HCT116 (cell line): ENCODE measurements at regions not wholly inside any gene's neighbourhood (a gene's known extent, or its start where the extent isn't known, plus 50 kb on each side); places are given as distances from the start of the nearest gene placed in this dataset.

Experiments used
- ATAC-seq: fragments of 200-7000 bp; cut with Tn5 transposase; 2 replicates; pipeline ENCODE4 v1.9.1; 2020; ENCODE audit warnings: mild to moderate bottlenecking, moderate library complexity
- BruUV-seq: library from RNA; stranded (reverse); fragments of 400-500 nt; replicated peaks from 2 replicates; lab custom pipeline; 2021; lab: Mats Ljungman, UMichigan
- CTCF ChIA-PET: fragments of 300-600 bp; sonication (Branson Sonifier 250); formaldehyde crosslinking; loops from one replicate; lab custom pipeline; 2021; ENCODE audit warnings: antibody characterized with exemption; lab: Charles Lee
- POLR2A ChIA-PET: fragments of 300-600, 350-600 bp; sonication (Branson Sonifier 250); formaldehyde crosslinking; loops from one replicate; lab custom pipeline; 2021; ENCODE audit warnings: antibody characterized with exemption; lab: Charles Lee
- RAD21 ChIA-PET, 2 experiments: fragments of 300-600 bp; sonication (Branson Sonifier 250); formaldehyde crosslinking; loops; one replicate each; lab custom pipeline; 2023; ENCODE audit warnings: low total read pairs in 2 of 2; ENCODE audit not compliant: uncharacterized antibody in 2 of 2, unreplicated experiment in 2 of 2, low non-redundant PET in 1 of 2; lab: Charles Lee
- DNase-seq: peaks from one replicate; pipeline ENCODE4 v3.0.0-alpha.2; 2010; ENCODE audit warnings: low read depth, low spot score
- H2AFZ ChIP-seq: fragments of 200-600 bp; shearing (Covaris generic), sonication (generic); 2 replicates; pipeline ENCODE4 v1.6.1; 2017; ENCODE audit warnings: low read depth, mixed run types, mixed read lengths, antibody characterized with exemption, low read length; ENCODE audit not compliant: poor library complexity, severe bottlenecking
- H3K27ac ChIP-seq: 2 replicates; pipeline ENCODE4 v1.5.1; 2012; ENCODE audit warnings: low read depth, low read length
- H3K27me3 ChIP-seq: fragments of 200-600 bp; sonication (generic); 2 replicates; pipeline ENCODE4 v1.6.1; 2016; ENCODE audit warnings: mixed run types, low read length, mixed read lengths; ENCODE audit not compliant: insufficient read depth
- H3K36me3 ChIP-seq, 2 experiments: fragments of 200-500 bp in 1 of 2; fragments of 200-600 bp in 1 of 2; sonication (Bioruptor generic) in 1 of 2; sonication (generic) in 1 of 2; 2 replicates each; pipeline versions ENCODE4 v1.5.1 to v1.6.1; 2014 to 2016; ENCODE audit warnings: low read length in 2 of 2, inconsistent platforms in 1 of 2, mixed read lengths in 1 of 2, mixed run types in 1 of 2; ENCODE audit not compliant: insufficient read depth in 2 of 2, control insufficient read depth in 1 of 2
- H3K4me1 ChIP-seq, 2 experiments: fragments of 200-600 bp in 1 of 2; sonication (generic) in 1 of 2; 2 replicates each; pipeline versions ENCODE4 v1.5.1 to v1.6.1; 2012 to 2017; ENCODE audit warnings: low read length in 2 of 2, inconsistent platforms in 1 of 2, mild to moderate bottlenecking in 1 of 2, mixed read lengths in 1 of 2, mixed run types in 1 of 2, moderate library complexity in 1 of 2; ENCODE audit not compliant: insufficient read depth in 2 of 2, control insufficient read depth in 1 of 2
- H3K4me2 ChIP-seq: fragments of 200-600 bp; sonication (generic); 2 replicates; pipeline ENCODE4 v1.6.1; 2017; ENCODE audit warnings: mixed run types, low read length, mixed read lengths
- H3K4me3 ChIP-seq, 2 experiments: fragments of 200-600 bp in 1 of 2; sonication (generic) in 1 of 2; replicated peaks in 1 of 2; 2 replicates each; pipeline ENCODE4 v1.5.1; 2011 to 2016; ENCODE audit warnings: low read length in 2 of 2, control low read depth in 1 of 2, low read depth in 1 of 2, mild to moderate bottlenecking in 1 of 2, mixed read lengths in 1 of 2, mixed run types in 1 of 2
- H3K79me2 ChIP-seq: fragments of 200-600 bp; sonication (generic); 2 replicates; pipeline ENCODE4 v1.6.1; 2017; ENCODE audit warnings: mild to moderate bottlenecking, mixed run types, low read length, moderate library complexity, mixed read lengths; ENCODE audit not compliant: insufficient read depth
- H3K9ac ChIP-seq: fragments of 200-600 bp; sonication (generic); 2 replicates; pipeline ENCODE4 v1.6.1; 2016; ENCODE audit warnings: low read length, mixed read lengths
- H3K9me2 ChIP-seq: fragments of 200-600 bp; sonication (generic), shearing (Covaris generic); 2 replicates; pipeline ENCODE4 v1.6.1; 2017; ENCODE audit warnings: mixed run types, mild to moderate bottlenecking, moderate library complexity; ENCODE audit not compliant: insufficient read depth
- H3K9me3 ChIP-seq, 2 experiments: fragments of 200-500 bp in 1 of 2; fragments of 200-600 bp in 1 of 2; sonication (Bioruptor generic) in 1 of 2; sonication (generic) in 1 of 2; 2 replicates each; pipeline ENCODE4 v1.6.1; 2014 to 2017; ENCODE audit warnings: low read length in 2 of 2, mixed read lengths in 2 of 2, inconsistent platforms in 1 of 2, low read depth in 1 of 2, mild to moderate bottlenecking in 1 of 2, mixed run types in 1 of 2, moderate library complexity in 1 of 2; ENCODE audit not compliant: control insufficient read depth in 1 of 2, insufficient read depth in 1 of 2
- H4K20me1 ChIP-seq: fragments of 200-600 bp; sonication (generic), shearing (Covaris generic); 2 replicates; pipeline ENCODE4 v1.6.1; 2017; ENCODE audit warnings: mixed run types, mild to moderate bottlenecking, moderate library complexity; ENCODE audit not compliant: insufficient read depth
- CBX3 ChIP-seq: IDR thresholded peaks from 2 replicates; pipeline ENCODE4 v1.6.1; 2012; ENCODE audit warnings: low read depth
- ELF1 ChIP-seq: IDR thresholded peaks from 2 replicates; pipeline ENCODE4 v1.6.1; 2012; ENCODE audit warnings: low read depth, borderline replicate concordance
- JUND ChIP-seq: IDR thresholded peaks from 2 replicates; pipeline ENCODE4 v1.6.1; 2012
- MAX ChIP-seq: IDR thresholded peaks from 2 replicates; pipeline ENCODE4 v1.6.1; 2012
- POLR2AphosphoS5 ChIP-seq: IDR thresholded peaks from 2 replicates; pipeline ENCODE4 v1.6.1; 2011; ENCODE audit warnings: mild to moderate bottlenecking, low read depth, low read length, moderate library complexity
- RAD21 ChIP-seq: IDR thresholded peaks from 2 replicates; pipeline ENCODE4 v1.6.1; 2012; ENCODE audit warnings: low read depth, mild to moderate bottlenecking
- REST ChIP-seq: IDR thresholded peaks from 2 replicates; pipeline ENCODE4 v1.6.1; 2012; ENCODE audit warnings: low read depth
- SIN3A ChIP-seq: IDR thresholded peaks from 2 replicates; pipeline ENCODE4 v1.6.1; 2012; ENCODE audit warnings: low read depth
- SP1 ChIP-seq: IDR thresholded peaks from 2 replicates; pipeline ENCODE4 v1.6.1; 2012; ENCODE audit warnings: low read depth
- TCF7L2 ChIP-seq: IDR thresholded peaks from 2 replicates; pipeline ENCODE4 v1.7.0; 2011; ENCODE audit warnings: borderline replicate concordance, inconsistent platforms; ENCODE audit not compliant: insufficient read depth, insufficient read length; ENCODE audit errors: extremely low read depth
- YY1 ChIP-seq: IDR thresholded peaks from 2 replicates; pipeline ENCODE4 v1.6.1; 2011; ENCODE audit warnings: low read length, low read depth, moderate library complexity, mild to moderate bottlenecking; ENCODE audit not compliant: insufficient replicate concordance; ENCODE audit errors: extremely low read depth
- ZFX ChIP-seq: fragments of 450-650 bp; IDR thresholded peaks from 2 replicates; pipeline ENCODE4 v1.6.1; 2017
- ZNF274 ChIP-seq: fragments of 200-500 bp; sonication (Bioruptor generic); IDR thresholded peaks from 2 replicates; pipeline ENCODE4 v1.6.1; 2014; ENCODE audit warnings: mild to moderate bottlenecking, low read depth, low read length, inconsistent platforms
- intact Hi-C: fragments of 100-400 bp; cut with micrococcal nuclease; formaldehyde crosslinking; loops from 2 replicates; pipeline ENCODE4 v1.10.0; 2022
- TF ChIP-seq, protein P1 (sequence below): IDR thresholded peaks from 2 replicates; pipeline ENCODE4 v1.6.1; 2011; ENCODE audit warnings: mild to moderate bottlenecking, low read length, moderate library complexity; ENCODE audit not compliant: insufficient replicate concordance; ENCODE audit errors: extremely low read depth

DNA sequence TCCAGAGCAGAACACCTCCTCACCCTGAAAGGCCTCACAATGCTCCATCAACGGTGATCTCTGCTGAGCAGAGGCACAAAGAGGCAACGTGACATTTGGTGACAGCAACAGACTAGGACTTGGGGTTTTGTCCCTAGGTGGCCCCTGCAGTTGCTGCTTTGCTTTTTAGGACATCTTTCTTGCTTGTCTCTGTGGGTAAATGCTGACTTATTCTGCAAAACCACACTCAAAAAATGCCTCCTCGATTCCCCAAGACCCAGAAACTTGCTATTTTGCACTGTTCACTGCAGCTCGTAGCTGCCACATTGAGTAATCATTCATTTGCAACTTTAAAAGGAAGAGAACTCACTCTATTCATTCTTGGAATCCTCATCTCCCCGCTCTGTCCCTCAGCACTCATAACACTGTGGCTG, 209.9 kb downstream of the LY86 start:
- Histone ChIP-seq H3K79me2 (no peaks in the 10 kb centered on the region), H2AFZ (no peak overlapping the region), H3K9me2 (no peaks in the 10 kb centered on the region), H3K27me3 (no peaks in the 10 kb centered on the region), H3K9me3 (no peaks in the 10 kb centered on the region), H3K9ac (no peak overlapping the region), H3K27ac (no peak overlapping the region), H3K36me3 (no peaks in the 10 kb centered on the region), H3K4me3 (no peak overlapping the region), H4K20me1 (no peaks in the 10 kb centered on the region), H3K4me2 (no peak overlapping the region), H3K4me1 (peaks cover 6 to 58% of the 10 kb centered on the region in 2 experiments; a peak in 3 of 4 replicates)
- no peak for TF ChIP-seq ELF1
- TF ChIP-seq ZNF274 = no peak
- no peak for TF ChIP-seq JUND
- no peak for TF ChIP-seq RAD21
- TF ChIP-seq REST = no peak
- TF ChIP-seq SP1 = no peak
- no peak for TF ChIP-seq CBX3
- TF ChIP-seq SIN3A = no peak
- no peak for TF ChIP-seq YY1
- no peak for TF ChIP-seq MAX
- TF ChIP-seq, protein P1, sequence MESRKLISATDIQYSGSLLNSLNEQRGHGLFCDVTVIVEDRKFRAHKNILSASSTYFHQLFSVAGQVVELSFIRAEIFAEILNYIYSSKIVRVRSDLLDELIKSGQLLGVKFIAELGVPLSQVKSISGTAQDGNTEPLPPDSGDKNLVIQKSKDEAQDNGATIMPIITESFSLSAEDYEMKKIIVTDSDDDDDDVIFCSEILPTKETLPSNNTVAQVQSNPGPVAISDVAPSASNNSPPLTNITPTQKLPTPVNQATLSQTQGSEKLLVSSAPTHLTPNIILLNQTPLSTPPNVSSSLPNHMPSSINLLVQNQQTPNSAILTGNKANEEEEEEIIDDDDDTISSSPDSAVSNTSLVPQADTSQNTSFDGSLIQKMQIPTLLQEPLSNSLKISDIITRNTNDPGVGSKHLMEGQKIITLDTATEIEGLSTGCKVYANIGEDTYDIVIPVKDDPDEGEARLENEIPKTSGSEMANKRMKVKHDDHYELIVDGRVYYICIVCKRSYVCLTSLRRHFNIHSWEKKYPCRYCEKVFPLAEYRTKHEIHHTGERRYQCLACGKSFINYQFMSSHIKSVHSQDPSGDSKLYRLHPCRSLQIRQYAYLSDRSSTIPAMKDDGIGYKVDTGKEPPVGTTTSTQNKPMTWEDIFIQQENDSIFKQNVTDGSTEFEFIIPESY = no peak
- no peak for TF ChIP-seq ZFX
- TF ChIP-seq POLR2AphosphoS5 = no peak
- no peak for TF ChIP-seq TCF7L2
- DNase-seq (no peak), ATAC-seq (no peak)
- CTCF ChIA-PET = no interaction called here
- intact Hi-C loops = no loop called here
- BruUV-seq = no TSS peak
- POLR2A ChIA-PET = no interaction called here
- RAD21 ChIA-PET = no interaction called here
